ENCODE measurements at regions not wholly inside any gene's neighbourhood (a gene's known extent, or its start where the extent isn't known, plus 50 kb on each side); places are given as distances from the start of the nearest gene placed in this dataset.

DNA sequence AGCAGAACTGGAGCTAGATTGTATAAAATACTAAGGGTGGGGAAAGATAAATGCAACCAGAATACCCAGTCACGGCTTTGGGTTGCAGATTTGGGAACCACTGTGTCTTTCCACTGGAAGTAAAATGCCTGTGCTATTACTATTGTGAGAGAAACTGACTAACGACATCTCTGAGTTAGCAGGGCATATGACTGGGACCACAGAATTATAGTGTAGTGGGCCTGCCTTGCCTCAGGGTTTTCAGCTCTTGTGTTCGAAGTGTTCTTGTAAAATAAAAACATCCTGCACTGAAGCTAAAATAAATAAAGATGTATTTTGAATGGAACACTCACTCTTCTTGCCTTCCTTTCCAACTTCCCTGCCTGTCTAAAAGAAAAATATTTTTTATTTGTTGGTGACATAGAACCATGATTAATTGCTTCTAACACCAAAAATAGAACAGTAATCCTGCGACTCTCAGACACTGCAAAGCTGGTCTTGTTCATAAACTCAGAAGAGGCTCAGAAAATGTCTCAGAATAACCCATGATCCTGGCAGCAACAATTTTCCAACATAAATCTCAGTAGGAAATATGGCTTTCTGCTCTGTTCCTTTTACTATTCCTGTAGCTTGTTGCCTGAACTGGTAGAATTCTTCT, 104.2 kb downstream of the FAM47B start:
- TF ChIP-seq, protein P1, sequence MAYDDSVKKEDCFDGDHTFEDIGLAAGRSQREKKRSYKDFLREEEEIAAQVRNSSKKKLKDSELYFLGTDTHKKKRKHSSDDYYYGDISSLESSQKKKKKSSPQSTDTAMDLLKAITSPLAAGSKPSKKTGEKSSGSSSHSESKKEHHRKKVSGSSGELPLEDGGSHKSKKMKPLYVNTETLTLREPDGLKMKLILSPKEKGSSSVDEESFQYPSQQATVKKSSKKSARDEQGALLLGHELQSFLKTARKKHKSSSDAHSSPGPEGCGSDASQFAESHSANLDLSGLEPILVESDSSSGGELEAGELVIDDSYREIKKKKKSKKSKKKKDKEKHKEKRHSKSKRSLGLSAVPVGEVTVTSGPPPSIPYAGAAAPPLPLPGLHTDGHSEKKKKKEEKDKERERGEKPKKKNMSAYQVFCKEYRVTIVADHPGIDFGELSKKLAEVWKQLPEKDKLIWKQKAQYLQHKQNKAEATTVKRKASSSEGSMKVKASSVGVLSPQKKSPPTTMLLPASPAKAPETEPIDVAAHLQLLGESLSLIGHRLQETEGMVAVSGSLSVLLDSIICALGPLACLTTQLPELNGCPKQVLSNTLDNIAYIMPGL (CRISPR knock-in tag; IDR thresholded peaks at IDR 0.05), result no peak
- TF ChIP-seq, protein P2, sequence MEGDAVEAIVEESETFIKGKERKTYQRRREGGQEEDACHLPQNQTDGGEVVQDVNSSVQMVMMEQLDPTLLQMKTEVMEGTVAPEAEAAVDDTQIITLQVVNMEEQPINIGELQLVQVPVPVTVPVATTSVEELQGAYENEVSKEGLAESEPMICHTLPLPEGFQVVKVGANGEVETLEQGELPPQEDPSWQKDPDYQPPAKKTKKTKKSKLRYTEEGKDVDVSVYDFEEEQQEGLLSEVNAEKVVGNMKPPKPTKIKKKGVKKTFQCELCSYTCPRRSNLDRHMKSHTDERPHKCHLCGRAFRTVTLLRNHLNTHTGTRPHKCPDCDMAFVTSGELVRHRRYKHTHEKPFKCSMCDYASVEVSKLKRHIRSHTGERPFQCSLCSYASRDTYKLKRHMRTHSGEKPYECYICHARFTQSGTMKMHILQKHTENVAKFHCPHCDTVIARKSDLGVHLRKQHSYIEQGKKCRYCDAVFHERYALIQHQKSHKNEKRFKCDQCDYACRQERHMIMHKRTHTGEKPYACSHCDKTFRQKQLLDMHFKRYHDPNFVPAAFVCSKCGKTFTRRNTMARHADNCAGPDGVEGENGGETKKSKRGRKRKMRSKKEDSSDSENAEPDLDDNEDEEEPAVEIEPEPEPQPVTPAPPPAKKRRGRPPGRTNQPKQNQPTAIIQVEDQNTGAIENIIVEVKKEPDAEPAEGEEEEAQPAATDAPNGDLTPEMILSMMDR (IDR thresholded peaks at IDR 0.05), result no peak
- TF ChIP-seq TCF7 (CRISPR knock-in tag; IDR thresholded peaks at IDR 0.05; ENCODE audit: low read depth) (no peak), CBFB (CRISPR knock-in tag; IDR thresholded peaks at IDR 0.05; ENCODE audit: low read depth) (no peak)
- TF ChIP-seq, protein P3, sequence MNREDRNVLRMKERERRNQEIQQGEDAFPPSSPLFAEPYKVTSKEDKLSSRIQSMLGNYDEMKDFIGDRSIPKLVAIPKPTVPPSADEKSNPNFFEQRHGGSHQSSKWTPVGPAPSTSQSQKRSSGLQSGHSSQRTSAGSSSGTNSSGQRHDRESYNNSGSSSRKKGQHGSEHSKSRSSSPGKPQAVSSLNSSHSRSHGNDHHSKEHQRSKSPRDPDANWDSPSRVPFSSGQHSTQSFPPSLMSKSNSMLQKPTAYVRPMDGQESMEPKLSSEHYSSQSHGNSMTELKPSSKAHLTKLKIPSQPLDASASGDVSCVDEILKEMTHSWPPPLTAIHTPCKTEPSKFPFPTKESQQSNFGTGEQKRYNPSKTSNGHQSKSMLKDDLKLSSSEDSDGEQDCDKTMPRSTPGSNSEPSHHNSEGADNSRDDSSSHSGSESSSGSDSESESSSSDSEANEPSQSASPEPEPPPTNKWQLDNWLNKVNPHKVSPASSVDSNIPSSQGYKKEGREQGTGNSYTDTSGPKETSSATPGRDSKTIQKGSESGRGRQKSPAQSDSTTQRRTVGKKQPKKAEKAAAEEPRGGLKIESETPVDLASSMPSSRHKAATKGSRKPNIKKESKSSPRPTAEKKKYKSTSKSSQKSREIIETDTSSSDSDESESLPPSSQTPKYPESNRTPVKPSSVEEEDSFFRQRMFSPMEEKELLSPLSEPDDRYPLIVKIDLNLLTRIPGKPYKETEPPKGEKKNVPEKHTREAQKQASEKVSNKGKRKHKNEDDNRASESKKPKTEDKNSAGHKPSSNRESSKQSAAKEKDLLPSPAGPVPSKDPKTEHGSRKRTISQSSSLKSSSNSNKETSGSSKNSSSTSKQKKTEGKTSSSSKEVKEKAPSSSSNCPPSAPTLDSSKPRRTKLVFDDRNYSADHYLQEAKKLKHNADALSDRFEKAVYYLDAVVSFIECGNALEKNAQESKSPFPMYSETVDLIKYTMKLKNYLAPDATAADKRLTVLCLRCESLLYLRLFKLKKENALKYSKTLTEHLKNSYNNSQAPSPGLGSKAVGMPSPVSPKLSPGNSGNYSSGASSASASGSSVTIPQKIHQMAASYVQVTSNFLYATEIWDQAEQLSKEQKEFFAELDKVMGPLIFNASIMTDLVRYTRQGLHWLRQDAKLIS (CRISPR knock-in tag; IDR thresholded peaks at IDR 0.05; ENCODE audit: borderline replicate concordance), result no peak
- TF ChIP-seq, protein P4, sequence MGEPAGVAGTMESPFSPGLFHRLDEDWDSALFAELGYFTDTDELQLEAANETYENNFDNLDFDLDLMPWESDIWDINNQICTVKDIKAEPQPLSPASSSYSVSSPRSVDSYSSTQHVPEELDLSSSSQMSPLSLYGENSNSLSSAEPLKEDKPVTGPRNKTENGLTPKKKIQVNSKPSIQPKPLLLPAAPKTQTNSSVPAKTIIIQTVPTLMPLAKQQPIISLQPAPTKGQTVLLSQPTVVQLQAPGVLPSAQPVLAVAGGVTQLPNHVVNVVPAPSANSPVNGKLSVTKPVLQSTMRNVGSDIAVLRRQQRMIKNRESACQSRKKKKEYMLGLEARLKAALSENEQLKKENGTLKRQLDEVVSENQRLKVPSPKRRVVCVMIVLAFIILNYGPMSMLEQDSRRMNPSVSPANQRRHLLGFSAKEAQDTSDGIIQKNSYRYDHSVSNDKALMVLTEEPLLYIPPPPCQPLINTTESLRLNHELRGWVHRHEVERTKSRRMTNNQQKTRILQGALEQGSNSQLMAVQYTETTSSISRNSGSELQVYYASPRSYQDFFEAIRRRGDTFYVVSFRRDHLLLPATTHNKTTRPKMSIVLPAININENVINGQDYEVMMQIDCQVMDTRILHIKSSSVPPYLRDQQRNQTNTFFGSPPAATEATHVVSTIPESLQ (CRISPR knock-in tag; IDR thresholded peaks at IDR 0.05), result no peak
